Right cardiac atrium (tissue), 5 donors: ENCODE measurements at regions not wholly inside any gene's neighbourhood (a gene's known extent, or its start where the extent isn't known, plus 50 kb on each side); places are given as distances from the start of the nearest gene placed in this dataset.
A peak's percentile ranks its signal among the peaks of the same experiment; 100 is the strongest.

Experiments used
- ATAC-seq, 2 donors: fragments of 200-7000 bp; cut with Tn5 transposase; one replicate each; pipeline versions ENCODE4 v1.8.0 to v1.9.1; 2020; ENCODE audit warnings: moderate library complexity in 2 of 2, mild to moderate bottlenecking in 1 of 2
- DNase-seq, 3 donors: peaks; one replicate each; pipeline ENCODE4 v3.0.0-alpha.2; 2020
- H3K27ac ChIP-seq: one replicate; pipeline ENCODE4 v1.5.1; 2013; ENCODE audit warnings: mild to moderate bottlenecking, low read length, control low read depth, moderate library complexity
- H3K27me3 ChIP-seq: one replicate; pipeline ENCODE4 v1.6.1; 2013; ENCODE audit not compliant: control insufficient read depth, insufficient read depth
- H3K4me1 ChIP-seq: one replicate; pipeline ENCODE4 v1.6.1; 2013; ENCODE audit warnings: low read length; ENCODE audit not compliant: control insufficient read depth, insufficient read depth
- H3K4me3 ChIP-seq: one replicate; pipeline ENCODE4 v1.5.1; 2013; ENCODE audit warnings: low read length, control low read depth
- H3K9me3 ChIP-seq: one replicate; pipeline ENCODE4 v1.6.1; 2013; ENCODE audit warnings: low read length; ENCODE audit not compliant: control insufficient read depth
- WGBS: extraction: QIAGEN DNeasy Blood & Tissue Kit; methylation state at CpG from one replicate; pipeline ENCODE4 v1.1.7; 2013; 5-methylcytosine and 5-hydroxymethylcytosine counted together
- intact Hi-C, 4 donors: fragments of 100-400 bp; cut with DNase I; formaldehyde crosslinking; loops; one replicate each; pipeline versions ENCODE4 v1.11.0 to v1.14.0; 2022 to 2023
- donor health status: healthy with polysubstance abuse.
- donor health status: DM: no; HTN: yes; CAD: no.
- donor health status: DM: no; HTN: no; CAD: no.
- donor health status: DM: no; HTN: yes; CAD: no; lungs with severe emphysema.
- donor health status: DM: yes; HTN: yes; CAD: no.

DNA sequence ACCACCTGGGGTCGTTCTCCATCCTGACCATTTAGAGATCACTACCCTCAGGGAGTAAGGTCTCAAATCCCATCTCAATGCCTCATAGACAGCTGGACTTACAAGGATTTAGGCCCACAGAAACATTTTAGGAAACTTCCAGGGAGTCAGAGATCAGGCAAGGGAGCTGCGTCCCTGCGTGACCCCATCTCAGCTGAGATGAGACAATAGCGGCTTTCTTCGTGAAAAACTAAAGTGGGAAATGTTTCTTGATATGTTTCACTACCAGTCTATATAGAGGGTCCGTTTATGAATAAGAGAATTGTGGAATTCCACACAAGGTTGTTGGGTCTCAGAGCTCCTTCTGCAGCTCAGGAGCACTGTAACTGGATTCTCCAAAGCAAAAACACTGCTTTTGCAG lies 105.1 kb downstream of the VCPKMT start:
- no peaks in the 10 kb centered on the region for H3K4me1 ChIP-seq
- no peak overlapping the region for H3K4me3 ChIP-seq
- H3K27me3 ChIP-seq, result no peaks in the 10 kb centered on the region
- no peak overlapping the region for H3K27ac ChIP-seq
- ATAC-seq (no peak), DNase-seq (no peak)
- intact Hi-C loops, result no loop called here
- no peaks in the 10 kb centered on the region for H3K9me3 ChIP-seq
- WGBS, result 71% methylated on average over 6 of the region's 6 CpGs

DNA sequence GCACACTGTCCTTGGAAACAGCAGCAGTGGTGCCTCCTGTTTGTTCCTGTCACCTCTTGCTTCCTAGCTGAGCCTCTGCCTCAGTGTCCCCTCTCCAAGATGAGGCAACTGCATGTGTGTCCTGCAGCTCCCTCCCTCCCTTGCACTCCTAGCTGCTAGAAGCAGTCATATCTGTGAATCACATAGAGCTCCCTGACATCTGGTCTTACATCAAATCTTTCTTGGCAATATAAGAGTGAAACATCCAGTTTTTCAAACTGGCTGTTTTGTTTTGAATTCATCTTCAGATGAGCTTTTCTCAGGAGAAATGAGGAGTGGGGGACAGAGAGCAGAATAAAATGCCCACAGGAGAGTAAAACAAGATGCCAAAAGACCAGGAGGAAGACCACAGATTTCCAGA lies 103.7 kb downstream of the VCPKMT start:
- H3K9me3 ChIP-seq, result no peaks in the 10 kb centered on the region
- no peaks in the 10 kb centered on the region for H3K4me1 ChIP-seq
- ATAC-seq (no peak), DNase-seq (no peak)
- H3K27me3 ChIP-seq, result no peaks in the 10 kb centered on the region
- H3K4me3 ChIP-seq, result no peak overlapping the region
- intact Hi-C loops, result no loop called here
- H3K27ac ChIP-seq, result no peak overlapping the region

DNA sequence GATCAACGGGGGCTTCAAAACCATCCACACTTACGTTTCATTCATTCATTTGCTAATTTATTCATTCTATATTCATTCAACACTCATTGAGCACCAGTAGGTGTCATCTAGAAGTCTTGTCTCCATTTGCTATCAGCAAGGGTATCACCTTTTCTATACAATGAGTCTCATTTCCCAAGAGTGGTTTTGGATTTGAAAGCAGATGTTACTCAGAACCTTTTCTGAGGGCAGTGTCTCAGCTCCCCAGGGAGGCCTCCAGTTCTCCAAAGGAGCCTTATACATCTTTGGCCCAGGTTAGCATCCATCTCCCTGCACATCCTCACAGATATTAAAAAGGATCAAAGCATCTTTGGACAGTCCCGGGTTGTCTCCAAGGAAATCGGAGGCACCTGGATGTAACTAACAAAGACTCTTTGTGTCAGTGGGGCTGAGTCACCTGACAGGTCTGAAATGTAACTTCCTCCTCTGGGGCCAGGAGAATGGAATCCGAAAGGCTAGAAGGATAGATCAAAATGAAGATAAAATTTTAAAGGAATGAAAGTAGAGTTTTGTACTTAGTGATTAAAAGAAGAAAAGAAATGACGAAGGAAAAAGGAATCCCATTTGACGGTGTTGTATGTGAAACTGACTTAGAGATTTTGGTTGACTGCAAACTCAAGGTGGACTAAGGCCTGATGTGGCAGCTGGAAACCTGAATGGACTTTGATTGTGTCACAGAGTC lies 103.0 kb downstream of the VCPKMT start:
- Histone ChIP-seq H3K27me3 (no peaks in the 10 kb centered on the region), H3K27ac (no peak overlapping the region), H3K4me1 (peaks cover 5% of the 10 kb centered on the region), H3K4me3 (no peak overlapping the region), H3K9me3 (no peaks in the 10 kb centered on the region)
- WGBS, result 89% methylated on average over 7 of the region's 7 CpGs
- ATAC-seq, result no peak
- no peak for DNase-seq
- intact Hi-C loops, result no loop called here

GRCh38 chr14:50013934-50014333 lies 102.4 kb downstream of the VCPKMT start:
- DNase-seq (no peak), ATAC-seq (no peak)
- H3K9me3 ChIP-seq, result no peaks in the 10 kb centered on the region
- no peak overlapping the region for H3K27ac ChIP-seq
- intact Hi-C loops, result no loop called here
- H3K4me1 ChIP-seq, result peaks cover 6% of the 10 kb centered on the region
- H3K27me3 ChIP-seq, result no peaks in the 10 kb centered on the region
- 0% methylated on average over 2 of the region's 2 CpGs for WGBS
- no peak overlapping the region for H3K4me3 ChIP-seq

DNA sequence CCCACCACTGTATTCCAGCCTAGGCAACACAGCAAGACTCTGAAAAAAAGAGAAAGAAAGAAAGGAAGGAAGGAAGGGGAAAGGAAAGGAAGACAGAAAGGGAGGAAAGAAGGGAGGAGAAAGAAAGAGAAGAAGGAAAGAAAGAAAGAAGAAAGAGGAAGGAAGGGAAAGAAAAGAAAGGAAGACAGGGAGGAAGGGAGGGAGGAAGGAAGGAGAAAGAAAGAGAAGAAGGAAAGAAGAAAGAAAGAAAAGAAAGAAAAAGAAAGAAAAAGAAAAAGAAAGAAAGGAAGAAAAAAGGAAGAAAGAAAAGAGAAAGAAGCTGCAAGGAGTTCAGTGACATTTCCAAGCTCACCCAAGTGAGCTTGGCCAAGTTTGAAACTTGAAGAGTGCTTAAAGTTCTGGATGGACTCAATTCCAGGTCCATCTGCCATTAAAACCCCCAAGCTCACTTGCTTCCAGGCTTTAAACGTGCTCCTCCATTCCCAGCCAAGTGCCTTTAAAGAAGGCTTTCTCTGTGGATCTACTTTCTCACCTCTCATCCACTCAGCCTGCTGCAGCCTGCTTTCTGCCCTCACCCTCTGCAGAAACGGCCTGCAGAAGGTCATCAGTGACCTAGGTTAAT lies 101.5 kb downstream of the VCPKMT start:
- ATAC-seq, result no peak
- intact Hi-C loops, result no loop called here
- Histone ChIP-seq H3K4me3 (no peak overlapping the region), H3K27ac (no peak overlapping the region), H3K4me1 (peaks cover 6% of the 10 kb centered on the region), H3K27me3 (no peaks in the 10 kb centered on the region), H3K9me3 (no peaks in the 10 kb centered on the region)
- no peak for DNase-seq
- 66% methylated on average over 2 of the region's 2 CpGs for WGBS

- ATAC-seq (no peak), DNase-seq (no peak)
- no peak overlapping the region for H3K27ac ChIP-seq
- no peaks in the 10 kb centered on the region for H3K9me3 ChIP-seq
- intact Hi-C loops, result no loop called here
- 94% methylated on average over 3 of the region's 3 CpGs for WGBS
- peaks cover 6% of the 10 kb centered on the region for H3K4me1 ChIP-seq
- H3K27me3 ChIP-seq, result no peaks in the 10 kb centered on the region
- no peak overlapping the region for H3K4me3 ChIP-seq
Observed at GRCh38 chr14:50015716-50016115, 100.7 kb downstream of the VCPKMT start.

- Histone ChIP-seq H3K4me3 (no peak overlapping the region), H3K4me1 (peaks cover 6% of the 10 kb centered on the region), H3K9me3 (no peaks in the 10 kb centered on the region), H3K27ac (peak overlapping the region; percentile 81), H3K27me3 (no peaks in the 10 kb centered on the region)
- ATAC-seq (peak; percentile 57 to 70), DNase-seq (no peak)
- 37% methylated on average over 10 of the region's 10 CpGs for WGBS
- intact Hi-C loops, result no loop called here
Observed at GRCh38 chr14:50018201-50018932, 98.0 kb downstream of the VCPKMT start.

GRCh38 chr14:50018933-50019210 lies 97.5 kb downstream of the VCPKMT start:
- Histone ChIP-seq H3K4me1 (peaks cover 6% of the 10 kb centered on the region), H3K9me3 (no peaks in the 10 kb centered on the region), H3K27ac (peak overlapping the region; percentile 81), H3K4me3 (no peak overlapping the region), H3K27me3 (no peaks in the 10 kb centered on the region)
- intact Hi-C loops, result no loop called here
- ATAC-seq (no peak), DNase-seq (no peak)
- 45% methylated on average over 2 of the region's 2 CpGs for WGBS

- ATAC-seq (no peak), DNase-seq (no peak)
- Histone ChIP-seq H3K9me3 (no peaks in the 10 kb centered on the region), H3K4me1 (peaks cover 8% of the 10 kb centered on the region), H3K27ac (no peak overlapping the region), H3K27me3 (no peaks in the 10 kb centered on the region), H3K4me3 (no peak overlapping the region)
- intact Hi-C loops, result no loop called here
Observed at GRCh38 chr14:50020184-50020583, 96.2 kb downstream of the VCPKMT start.

DNA sequence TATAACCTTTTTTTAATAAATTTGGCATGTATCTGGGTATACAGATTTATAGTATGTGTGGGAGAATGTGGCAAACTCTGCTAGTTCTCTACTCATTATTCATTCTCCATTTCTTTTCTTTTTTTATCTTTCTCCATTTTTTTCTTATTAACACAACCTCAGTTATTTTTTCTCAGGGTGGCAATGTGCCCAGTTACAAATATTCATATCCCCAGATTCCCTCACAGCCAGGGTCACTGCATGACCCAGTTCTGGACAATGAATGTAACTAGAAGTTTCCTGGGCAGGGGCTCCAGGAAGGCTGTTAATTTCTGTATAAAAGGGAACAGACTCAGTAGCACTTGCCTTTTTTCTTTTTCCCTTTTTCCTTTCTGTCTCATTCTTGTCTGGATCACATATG lies 95.6 kb downstream of the VCPKMT start:
- intact Hi-C loops, result no loop called here
- Histone ChIP-seq H3K27me3 (no peaks in the 10 kb centered on the region), H3K27ac (no peak overlapping the region), H3K9me3 (peaks cover 2% of the 10 kb centered on the region), H3K4me1 (peaks cover 8% of the 10 kb centered on the region), H3K4me3 (no peak overlapping the region)
- ATAC-seq (no peak), DNase-seq (no peak)

DNA sequence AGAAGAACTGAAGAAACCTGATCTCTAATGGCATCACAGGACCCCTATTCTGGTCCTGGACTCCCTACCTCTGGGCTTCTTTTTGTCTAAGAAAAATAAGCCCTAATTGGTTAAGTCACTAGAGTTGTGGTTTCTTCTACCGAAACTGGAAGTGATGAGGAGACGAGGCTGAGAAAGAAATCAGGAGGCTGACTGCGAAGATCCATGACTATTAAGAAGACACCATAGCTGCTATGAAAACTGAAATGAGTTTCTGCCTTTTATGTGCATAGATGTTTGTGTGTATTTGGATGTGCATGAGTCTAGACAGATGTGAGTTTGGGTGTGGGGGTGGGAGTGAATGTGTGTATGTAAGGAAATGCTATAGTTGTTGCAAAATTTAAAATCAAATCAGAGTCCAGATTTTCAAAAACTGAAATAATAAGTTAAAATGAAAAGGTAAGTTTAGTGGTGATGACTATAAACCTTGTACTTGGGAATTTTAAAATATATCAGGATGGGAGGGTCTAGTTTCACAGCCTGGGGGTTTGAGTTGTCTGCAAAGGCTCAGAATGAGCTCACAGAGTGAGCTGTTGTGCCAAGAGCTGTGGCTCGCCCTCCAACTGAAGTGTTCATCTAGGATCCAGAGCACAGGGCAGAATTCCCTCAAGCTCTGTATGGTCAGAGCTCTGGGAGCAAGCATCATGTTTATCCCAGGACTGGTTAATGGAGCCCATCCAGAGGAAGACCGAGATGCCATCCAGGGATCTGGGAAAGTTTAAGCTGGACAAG lies 94.9 kb downstream of the VCPKMT start:
- H3K4me1 ChIP-seq, result peaks cover 8% of the 10 kb centered on the region
- H3K27ac ChIP-seq, result no peak overlapping the region
- H3K27me3 ChIP-seq, result no peaks in the 10 kb centered on the region
- 78% methylated on average over 5 of the region's 5 CpGs for WGBS
- ATAC-seq (no peak), DNase-seq (no peak)
- no peak overlapping the region for H3K4me3 ChIP-seq
- intact Hi-C loops, result no loop called here
- peaks cover 3% of the 10 kb centered on the region for H3K9me3 ChIP-seq
